HG03558 (cell line): ENCODE measurements at regions not wholly inside any gene's neighbourhood (a gene's known extent, or its start where the extent isn't known, plus 50 kb on each side); places are given as distances from the start of the nearest gene placed in this dataset.
"Not testable (repeated sequence)": the region's sequence is repeated elsewhere in the genome, so short reads cannot be mapped to it uniquely, and the experiment has no call there.

Experiments
- ATAC-seq: cut with Tn5 transposase; IDR thresholded peaks from one replicate; pipeline ENCODE4 v1.9.1; 2021; ENCODE audit warnings: moderate number of reproducible peaks; ENCODE audit not compliant: unreplicated experiment; ENCODE audit errors: extremely low read depth

DNA sequence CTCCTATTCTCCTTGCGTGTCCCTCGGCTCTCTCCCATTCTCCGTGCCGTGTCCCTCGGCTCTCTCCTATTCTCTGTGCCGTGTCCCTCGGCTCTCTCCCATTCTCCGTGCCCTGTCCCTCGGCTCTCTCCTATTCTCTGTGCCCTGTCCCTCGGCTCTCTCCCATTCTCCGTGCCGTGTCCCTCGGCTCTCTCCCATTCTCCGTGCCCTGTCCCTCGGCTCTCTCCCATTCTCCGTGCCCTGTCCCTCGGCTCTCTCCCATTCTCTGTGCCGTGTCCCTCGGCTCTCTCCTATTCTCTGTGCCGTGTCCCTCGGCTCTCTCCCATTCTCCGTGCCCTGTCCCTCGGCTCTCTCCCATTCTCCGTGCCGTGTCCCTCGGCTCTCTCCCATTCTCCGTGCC is 94.1 kb upstream of the FRG1 start:
- not testable (repeated sequence) for ATAC-seq

DNA sequence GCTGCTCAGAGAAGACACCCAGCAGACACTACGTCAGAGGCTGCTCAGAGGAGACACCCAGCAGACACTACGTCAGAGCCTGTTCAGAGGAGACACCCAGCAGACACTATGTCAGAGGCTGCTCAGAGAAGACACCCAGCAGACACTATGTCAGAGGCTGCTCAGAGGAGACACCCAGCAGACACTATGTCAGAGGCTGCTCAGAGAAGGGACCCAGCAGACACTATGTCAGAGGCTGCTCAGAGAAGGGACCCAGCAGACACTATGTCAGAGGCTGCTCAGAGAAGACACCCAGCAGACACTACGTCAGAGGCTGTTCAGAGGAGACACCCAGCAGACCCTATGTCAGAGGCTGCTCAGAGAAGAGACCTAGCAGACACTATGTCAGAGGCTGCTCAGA is 92.0 kb upstream of the FRG1 start:
- ATAC-seq = not testable (repeated sequence)

DNA sequence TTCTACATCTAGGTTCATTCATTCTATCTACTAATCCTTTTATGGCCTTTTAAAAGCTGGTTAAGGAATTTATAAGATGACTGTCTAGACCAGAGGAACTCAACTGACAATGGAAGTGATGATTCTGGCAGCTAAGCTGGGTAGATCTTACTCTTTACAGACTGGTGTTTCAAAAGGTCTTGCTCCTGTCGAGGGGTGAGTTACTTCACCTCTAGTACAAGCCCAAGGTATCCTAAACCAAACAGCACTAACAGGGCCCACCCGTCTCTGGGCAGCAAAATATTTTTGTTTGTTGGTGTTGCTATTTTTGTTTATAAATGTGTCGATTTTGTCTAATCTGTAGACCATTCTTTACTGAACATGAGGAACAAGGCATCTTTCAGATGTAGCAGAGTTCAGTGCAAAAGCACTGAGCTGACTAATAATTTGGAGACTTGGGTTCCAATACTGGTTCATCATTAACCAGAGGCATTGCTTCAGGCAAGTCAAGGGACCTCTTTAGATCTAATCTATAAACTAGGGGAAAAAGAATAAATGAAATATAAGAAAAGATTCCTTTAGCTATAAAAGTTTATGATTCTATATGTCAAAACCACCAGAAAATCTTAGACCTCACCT is 90.3 kb upstream of the FRG1 start:
- peak; percentile 56 for ATAC-seq

DNA sequence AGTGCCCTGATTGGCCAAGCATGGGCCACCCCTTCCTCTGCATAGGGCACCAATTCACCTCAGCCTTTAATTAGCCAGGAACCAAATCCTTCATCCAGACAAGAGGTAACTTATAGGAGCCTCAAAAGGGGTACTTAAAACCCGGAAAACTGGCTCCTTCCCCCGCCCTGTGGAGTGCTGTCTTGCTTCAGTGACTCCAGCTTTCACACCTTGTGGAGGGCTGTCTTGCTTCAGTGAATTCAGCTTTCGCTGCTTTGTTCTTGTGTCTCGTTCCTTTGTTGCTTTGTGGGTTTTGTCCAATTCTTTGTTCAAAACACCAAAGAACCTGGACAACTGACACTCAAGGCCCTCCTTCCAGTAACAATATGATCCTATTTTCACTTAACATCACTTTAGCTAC is 82.2 kb upstream of the FRG1 start:
- ATAC-seq = no peak

DNA sequence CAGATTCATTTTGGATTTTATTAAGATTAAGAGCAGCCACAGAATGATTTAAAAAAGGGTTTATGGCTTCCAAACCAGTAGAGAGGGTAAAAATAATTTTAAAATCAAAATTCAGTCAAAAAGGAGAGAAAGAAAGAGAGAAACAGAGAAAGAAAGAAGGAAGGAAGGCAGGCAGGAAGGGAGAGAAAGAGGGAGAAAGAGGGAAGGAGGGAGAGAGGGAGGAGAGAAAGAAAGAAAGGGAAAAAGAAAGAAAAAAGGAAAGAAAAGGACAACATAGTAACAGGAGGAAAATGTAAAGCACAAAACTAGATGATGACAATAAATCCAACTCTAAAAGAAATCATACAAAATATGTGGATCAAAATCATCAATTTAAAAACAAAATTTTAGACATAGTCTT is 79.6 kb upstream of the FRG1 start:
- ATAC-seq = no peak

DNA sequence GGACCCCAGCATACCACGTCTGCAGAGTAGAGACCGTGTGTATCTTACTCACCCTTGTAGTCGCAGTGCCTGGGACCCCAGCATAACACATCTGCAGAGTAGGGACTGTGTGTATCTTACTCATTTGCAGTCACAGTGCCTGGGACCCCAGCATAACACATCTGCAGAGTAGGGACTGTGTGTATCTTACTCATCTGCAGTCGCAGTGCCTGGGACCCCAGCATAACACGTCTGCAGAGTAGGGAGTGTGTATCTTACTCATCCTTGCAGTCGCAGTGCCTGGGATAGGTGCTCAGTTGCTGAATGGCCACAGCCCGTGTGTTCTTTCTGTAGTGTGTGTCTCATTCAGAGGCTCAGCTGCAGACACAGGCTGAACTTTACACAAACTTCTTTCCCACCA is 71.4 kb upstream of the FRG1 start:
- no peak for ATAC-seq

DNA sequence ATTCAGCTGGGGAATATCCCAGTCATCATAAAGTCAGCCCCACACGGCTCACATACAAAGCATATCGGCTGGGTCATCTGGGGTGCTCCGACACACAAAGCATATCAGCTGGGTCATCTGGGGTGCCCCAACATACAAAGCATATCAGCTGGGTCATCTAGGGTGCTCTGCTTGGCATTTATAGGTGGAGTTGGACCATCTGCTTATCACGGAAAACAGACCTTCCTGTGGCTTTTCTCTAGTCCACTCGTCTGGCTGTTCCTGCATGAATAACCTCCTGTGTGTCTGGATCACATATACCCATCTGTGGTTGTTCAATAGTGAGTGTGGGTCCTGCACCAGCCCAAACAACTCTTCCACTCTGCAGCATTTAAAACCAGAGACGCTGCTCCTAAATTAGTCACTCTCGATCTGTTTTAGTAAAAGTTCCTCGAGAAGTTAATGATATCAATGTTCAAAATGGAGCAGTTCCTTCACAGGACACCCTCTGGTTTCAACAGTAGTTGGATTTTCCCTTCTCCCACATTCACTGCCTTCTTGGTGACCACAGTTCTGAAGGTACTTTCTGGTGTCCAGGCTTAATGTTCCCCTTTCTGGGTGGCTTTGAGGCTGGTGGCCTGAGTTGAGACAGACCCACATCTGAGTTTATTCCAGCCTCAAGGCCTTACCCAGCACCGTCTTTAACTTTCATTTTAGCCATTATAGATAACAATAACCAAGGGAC is 70.0 kb upstream of the FRG1 start:
- ATAC-seq = no peak

DNA sequence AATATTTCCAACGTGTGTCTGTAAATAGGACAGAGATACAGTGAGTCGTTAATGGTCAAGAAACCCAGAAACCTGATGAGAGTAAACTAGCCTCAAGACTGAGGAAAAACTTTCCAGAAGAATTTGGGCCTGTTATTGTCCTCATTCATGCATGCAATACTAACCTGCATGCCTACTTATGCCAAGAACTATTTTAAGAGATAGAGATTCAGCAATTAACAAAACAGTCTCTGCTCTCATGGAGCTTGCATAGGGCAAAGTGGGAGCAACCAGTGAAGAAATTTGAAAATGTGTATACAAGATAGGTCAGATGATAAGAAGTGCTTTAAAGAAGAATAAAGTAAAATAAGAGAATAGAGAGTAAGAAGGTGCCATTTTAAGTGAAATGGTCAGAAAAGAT is 66.1 kb upstream of the FRG1 start:
- ATAC-seq = no peak

DNA sequence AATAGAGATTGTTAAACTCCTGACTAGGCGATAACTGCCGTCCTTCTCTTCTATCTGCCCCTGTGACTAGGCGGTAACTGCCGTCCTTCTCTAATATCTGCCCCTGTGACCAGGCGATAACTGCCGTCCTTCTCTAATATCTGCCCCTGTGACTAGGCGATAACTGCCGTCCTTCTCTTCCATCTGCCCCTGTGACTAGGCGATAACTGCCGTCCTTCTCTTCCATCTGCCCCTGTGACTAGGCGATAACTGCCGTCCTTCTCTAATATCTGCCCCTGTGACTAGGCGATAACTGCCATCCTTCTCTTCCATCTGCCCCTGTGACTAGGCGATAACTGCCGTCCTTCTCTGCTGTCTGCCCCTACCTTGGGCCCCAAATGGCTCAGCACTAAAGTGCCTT is 59.5 kb upstream of the FRG1 start:
- not testable (repeated sequence) for ATAC-seq

DNA sequence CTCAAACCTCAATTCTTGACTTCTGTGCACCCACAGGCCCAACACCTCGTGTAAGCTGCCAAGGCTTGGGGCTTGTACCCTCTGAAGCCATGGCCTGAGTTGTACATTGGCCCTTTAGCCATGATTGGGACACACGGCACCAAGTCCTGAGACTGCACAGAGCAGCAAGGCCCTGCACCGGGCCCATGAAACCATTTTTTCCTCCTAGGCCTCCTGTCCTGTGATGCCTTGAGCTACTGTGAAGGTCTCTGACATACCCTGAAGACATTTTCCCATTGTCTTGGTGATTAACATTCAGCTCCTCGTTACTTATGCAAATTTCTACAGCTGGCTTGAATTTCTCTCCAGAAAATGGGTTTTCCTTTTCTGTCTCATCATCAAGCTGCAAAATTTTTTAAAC is 52.3 kb upstream of the FRG1 start:
- not testable (repeated sequence) for ATAC-seq
